GM12878 (cell line): ENCODE measurements at regions not wholly inside any gene's neighbourhood (a gene's known extent, or its start where the extent isn't known, plus 50 kb on each side); places are given as distances from the start of the nearest gene placed in this dataset.

Experiments
- ATAC-seq: fragments of 200-7000 bp; cut with Tn5 transposase; 3 replicates; pipeline ENCODE4 v1.9.1; 2020; ENCODE audit warnings: mild to moderate bottlenecking, moderate library complexity
- BruUV-seq: library from RNA; stranded (reverse); fragments of 400-500 nt; replicated peaks from 2 replicates; lab custom pipeline; 2021; lab: Mats Ljungman, UMichigan
- CTCF ChIA-PET: fragments of 300-600 bp; sonication (Branson Sonifier 250); formaldehyde crosslinking; extraction: SDS; loops from one replicate; lab custom pipeline; 2021; ENCODE audit warnings: inconsistent platforms; lab: Yijun Ruan, JAX
- POLR2A ChIA-PET: fragments of 350-600 bp; formaldehyde crosslinking; extraction: SDS; loops from one replicate; lab custom pipeline; 2021; ENCODE audit warnings: inconsistent platforms; lab: Charles Lee
- RAD21 ChIA-PET: fragments of 300-600 bp; sonication (Branson Sonifier 250); formaldehyde crosslinking; loops from one replicate; lab custom pipeline; 2023; ENCODE audit warnings: antibody characterized with exemption; ENCODE audit not compliant: unreplicated experiment; lab: Charles Lee
- SMC1A ChIA-PET: fragments of 300-600 bp; sonication (Branson Sonifier 250); formaldehyde crosslinking; loops from one replicate; lab custom pipeline; 2023; ENCODE audit not compliant: unreplicated experiment, uncharacterized antibody; lab: Charles Lee
- DNase-seq: peaks from one replicate; pipeline ENCODE4 v3.0.0-alpha.2; 2011; ENCODE audit warnings: low read depth, low spot score
- FAIRE-seq: peaks from 3 replicates; lab custom pipeline; 2011; peaks lifted over from hg19 to GRCh38; lab: Jason Lieb, UNC
- H2AFZ ChIP-seq: 2 replicates; pipeline ENCODE4 v1.6.0; 2011; ENCODE audit warnings: low read depth, low read length, control low read depth; ENCODE audit not compliant: control insufficient read depth
- H3K27ac ChIP-seq: 2 replicates; pipeline ENCODE4 v1.5.1; 2011; ENCODE audit warnings: control low read depth; ENCODE audit not compliant: control insufficient read depth, insufficient read depth
- H3K27me3 ChIP-seq, 2 experiments: replicated peaks in 1 of 2; 2 replicates each; pipeline versions ENCODE4 v1.6.0 to v1.6.1; 2011; ENCODE audit warnings: low read length in 1 of 2; ENCODE audit not compliant: control insufficient read depth in 2 of 2, insufficient read depth in 2 of 2
- H3K36me3 ChIP-seq, 2 experiments: 2 replicates each; pipeline ENCODE4 v1.5.1; 2011; ENCODE audit warnings: low read length in 1 of 2; ENCODE audit not compliant: control insufficient read depth in 2 of 2, insufficient read depth in 2 of 2
- H3K4me1 ChIP-seq: 2 replicates; pipeline ENCODE4 v1.6.1; 2011; ENCODE audit warnings: mild to moderate bottlenecking, low read length, moderate library complexity, mixed read lengths; ENCODE audit not compliant: control insufficient read depth, insufficient read depth
- H3K4me2 ChIP-seq: 2 replicates; pipeline ENCODE4 v1.6.0; 2011; ENCODE audit warnings: control low read depth; ENCODE audit not compliant: control insufficient read depth, insufficient read depth
- H3K4me3 ChIP-seq: fragments of 200-600 bp; sonication (generic); 2 replicates; pipeline ENCODE4 v1.5.1; 2016
- H3K79me2 ChIP-seq: 2 replicates; pipeline ENCODE4 v1.6.0; 2011; ENCODE audit warnings: low read length; ENCODE audit not compliant: control insufficient read depth, insufficient read depth
- H3K9ac ChIP-seq: 2 replicates; pipeline ENCODE4 v1.8.0; 2011; ENCODE audit warnings: low read length, control low read depth, mixed read lengths; ENCODE audit not compliant: control insufficient read depth, insufficient read depth
- H3K9me3 ChIP-seq: replicated peaks from 3 replicates; pipeline ENCODE4 v1.5.1; 2011; ENCODE audit warnings: mild to moderate bottlenecking, low read length; ENCODE audit not compliant: control insufficient read depth, insufficient read depth
- H4K20me1 ChIP-seq: 2 replicates; pipeline ENCODE4 v1.6.0; 2011; ENCODE audit not compliant: control insufficient read depth, insufficient read depth
- CBX3 ChIP-seq: fragments of 200-600 bp; sonication (generic); IDR thresholded peaks from 2 replicates; pipeline ENCODE4 v1.6.1; 2016; ENCODE audit warnings: low read depth, borderline replicate concordance
- CBX5 ChIP-seq: sonication (generic); IDR thresholded peaks from 2 replicates; pipeline ENCODE4 v1.6.1; 2016; ENCODE audit warnings: low read depth, moderate library complexity, mild to moderate bottlenecking, inconsistent platforms
- DPF2 ChIP-seq: fragments of 450-650 bp; IDR thresholded peaks from 2 replicates; pipeline ENCODE4 v1.6.1; 2017; ENCODE audit warnings: mild to moderate bottlenecking
- GABPA ChIP-seq: IDR thresholded peaks from 2 replicates; pipeline ENCODE4 v1.6.1; 2014; ENCODE audit warnings: antibody characterized with exemption, low read depth, mild to moderate bottlenecking, inconsistent platforms
- MTA3 ChIP-seq: IDR thresholded peaks from 2 replicates; pipeline ENCODE4 v1.6.1; 2012; ENCODE audit warnings: low read length, inconsistent platforms, borderline replicate concordance
- MYB ChIP-seq: fragments of 150-350 bp; IDR thresholded peaks from 2 replicates; pipeline ENCODE4 v1.6.1; 2014; ENCODE audit warnings: mild to moderate bottlenecking, low read depth, low read length, borderline replicate concordance
- NR2C2 ChIP-seq: IDR thresholded peaks from 2 replicates; pipeline ENCODE4 v1.6.1; 2011; ENCODE audit warnings: borderline replicate concordance, low read depth; ENCODE audit not compliant: control insufficient read depth, insufficient read length
- NRF1 ChIP-seq: conservative IDR thresholded peaks from 2 replicates; pipeline ENCODE4 v1.6.1; 2011; ENCODE audit warnings: mild to moderate bottlenecking, low read depth, low read length, improper control_type of control experiment
- RAD21 ChIP-seq: IDR thresholded peaks from 2 replicates; pipeline ENCODE4 v1.6.1; 2011; ENCODE audit warnings: mild to moderate bottlenecking, low read depth, low read length, moderate library complexity; ENCODE audit not compliant: insufficient read depth
- RB1 ChIP-seq: fragments of 450-650 bp; formaldehyde crosslinking; IDR thresholded peaks from 2 replicates; pipeline ENCODE4 v1.6.1; 2017; ENCODE audit warnings: mild to moderate bottlenecking, borderline replicate concordance
- SMAD5 ChIP-seq: IDR thresholded peaks from 2 replicates; pipeline ENCODE4 v1.6.1; 2016; ENCODE audit warnings: antibody characterized with exemption, low read depth
- SREBF2 ChIP-seq: IDR thresholded peaks from 2 replicates; pipeline ENCODE4 v1.6.1; 2012; ENCODE audit warnings: mild to moderate bottlenecking, low read length
- TCF3 ChIP-seq: IDR thresholded peaks from 2 replicates; pipeline ENCODE4 v1.6.1; 2012; ENCODE audit warnings: low read depth, mild to moderate bottlenecking, low read length, borderline replicate concordance; ENCODE audit not compliant: insufficient read depth
- YBX1 ChIP-seq: fragments of 450-650 bp; IDR thresholded peaks from 2 replicates; pipeline ENCODE4 v1.6.1; 2016; ENCODE audit warnings: antibody characterized with exemption
- ZNF274 ChIP-seq: IDR thresholded peaks from one replicate; pipeline ENCODE4 v1.8.0; 2011; ENCODE audit not compliant: insufficient read length, insufficient read depth
- WGBS: methylation state at CpG from one replicate; pipeline ENCODE4 v1.1.6; 2016; ENCODE audit warnings: low lambda C conversion rate; ENCODE audit not compliant: insufficient replicate concordance, insufficient coverage; ENCODE audit errors: missing lambda C conversion rate; 5-methylcytosine and 5-hydroxymethylcytosine counted together
- in situ Hi-C: fragments of 300-500 bp; cut with MboI; formaldehyde crosslinking; loops from 9 replicates; pipeline ENCODE4 v1.14.3; 2018; ENCODE audit warnings: mixed read lengths
- intact Hi-C: fragments of 100-400 bp; cut with micrococcal nuclease; formaldehyde crosslinking; loops from one replicate; pipeline ENCODE4 v1.14.2; 2022; ENCODE audit not compliant: unreplicated experiment
- TF ChIP-seq, protein P1 (sequence below): IDR thresholded peaks from 2 replicates; pipeline ENCODE4 v1.6.1; 2012; ENCODE audit warnings: low read depth, low read length, improper control_type of control experiment
- TF ChIP-seq, protein P2 (sequence below): fragments of 450-650 bp; IDR thresholded peaks from 2 replicates; pipeline ENCODE4 v1.6.1; 2014; ENCODE audit warnings: mild to moderate bottlenecking
- TF ChIP-seq, protein P3 (sequence below): fragments of 450-650 bp; conservative IDR thresholded peaks from 2 replicates; pipeline ENCODE4 v1.6.1; 2017; ENCODE audit warnings: mild to moderate bottlenecking, moderate library complexity
- TF ChIP-seq, protein P4 (sequence below): IDR thresholded peaks from 2 replicates; pipeline ENCODE4 v1.6.1; 2012; ENCODE audit warnings: low read depth, low read length, improper control_type of control experiment

DNA sequence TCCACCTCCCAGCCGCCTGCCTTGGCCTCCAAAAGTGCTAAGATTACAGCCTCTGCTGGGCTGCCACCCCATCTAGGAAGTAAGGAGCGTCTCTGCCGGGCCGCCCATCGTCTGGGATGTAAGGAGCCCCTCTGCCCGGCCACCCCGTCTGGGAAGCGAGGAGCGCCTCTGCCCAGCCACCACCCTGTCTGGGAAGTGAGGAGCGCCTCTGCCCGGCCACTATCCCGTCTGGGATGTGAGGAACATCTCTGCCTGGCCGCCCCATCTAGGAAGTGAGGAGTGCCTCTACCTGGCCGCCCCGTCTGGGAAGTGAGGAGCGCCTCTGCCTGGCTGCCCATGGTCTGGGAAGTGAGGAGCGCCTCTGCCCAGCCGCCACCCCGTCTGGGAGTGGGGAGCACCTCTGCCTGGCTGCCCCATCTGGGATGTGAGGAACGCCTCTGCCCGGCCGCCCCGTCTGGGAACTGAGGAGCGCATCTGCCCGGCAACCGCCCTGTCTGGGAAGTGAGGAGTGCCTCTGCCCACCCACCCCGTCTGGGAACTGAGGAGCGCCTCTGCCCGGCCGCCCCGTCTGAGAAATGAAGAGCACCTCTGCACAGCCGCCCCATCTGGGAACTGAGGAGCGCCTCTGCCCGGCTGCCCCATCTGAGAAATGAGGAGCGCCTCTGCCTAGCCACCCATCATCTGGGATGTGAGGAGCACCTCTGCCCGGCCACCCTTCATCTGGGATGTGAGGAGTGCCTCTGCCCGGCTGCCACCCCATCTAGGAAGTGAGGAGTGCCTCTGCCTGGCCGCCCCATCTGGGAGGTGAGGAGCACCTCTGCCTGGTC, 137.8 kb upstream of the PALMD start:
- BruUV-seq = no TSS peak
- H3K27ac ChIP-seq = no peak overlapping the region
- no peaks in the 10 kb centered on the region for H3K4me1 ChIP-seq
- ATAC-seq (no peak), DNase-seq (no peak), FAIRE-seq (no peak)
- RAD21 ChIA-PET = no interaction called here
- no peak overlapping the region for H3K9ac ChIP-seq
- POLR2A ChIA-PET = no interaction called here
- TF ChIP-seq NR2C2 (no peak), MYB (no peak), RAD21 (no peak), ZNF274 (no peak), SMAD5 (no peak), DPF2 (no peak), SREBF2 (no peak), CBX3 (no peak), NRF1 (no peak), MTA3 (no peak), TCF3 (no peak), GABPA (no peak), RB1 (no peak), YBX1 (no peak), CBX5 (no peak)
- TF ChIP-seq, protein P1, sequence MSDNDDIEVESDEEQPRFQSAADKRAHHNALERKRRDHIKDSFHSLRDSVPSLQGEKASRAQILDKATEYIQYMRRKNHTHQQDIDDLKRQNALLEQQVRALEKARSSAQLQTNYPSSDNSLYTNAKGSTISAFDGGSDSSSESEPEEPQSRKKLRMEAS = no peak
- TF ChIP-seq, protein P2, sequence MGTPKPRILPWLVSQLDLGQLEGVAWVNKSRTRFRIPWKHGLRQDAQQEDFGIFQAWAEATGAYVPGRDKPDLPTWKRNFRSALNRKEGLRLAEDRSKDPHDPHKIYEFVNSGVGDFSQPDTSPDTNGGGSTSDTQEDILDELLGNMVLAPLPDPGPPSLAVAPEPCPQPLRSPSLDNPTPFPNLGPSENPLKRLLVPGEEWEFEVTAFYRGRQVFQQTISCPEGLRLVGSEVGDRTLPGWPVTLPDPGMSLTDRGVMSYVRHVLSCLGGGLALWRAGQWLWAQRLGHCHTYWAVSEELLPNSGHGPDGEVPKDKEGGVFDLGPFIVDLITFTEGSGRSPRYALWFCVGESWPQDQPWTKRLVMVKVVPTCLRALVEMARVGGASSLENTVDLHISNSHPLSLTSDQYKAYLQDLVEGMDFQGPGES = no peak
- TF ChIP-seq, protein P3, sequence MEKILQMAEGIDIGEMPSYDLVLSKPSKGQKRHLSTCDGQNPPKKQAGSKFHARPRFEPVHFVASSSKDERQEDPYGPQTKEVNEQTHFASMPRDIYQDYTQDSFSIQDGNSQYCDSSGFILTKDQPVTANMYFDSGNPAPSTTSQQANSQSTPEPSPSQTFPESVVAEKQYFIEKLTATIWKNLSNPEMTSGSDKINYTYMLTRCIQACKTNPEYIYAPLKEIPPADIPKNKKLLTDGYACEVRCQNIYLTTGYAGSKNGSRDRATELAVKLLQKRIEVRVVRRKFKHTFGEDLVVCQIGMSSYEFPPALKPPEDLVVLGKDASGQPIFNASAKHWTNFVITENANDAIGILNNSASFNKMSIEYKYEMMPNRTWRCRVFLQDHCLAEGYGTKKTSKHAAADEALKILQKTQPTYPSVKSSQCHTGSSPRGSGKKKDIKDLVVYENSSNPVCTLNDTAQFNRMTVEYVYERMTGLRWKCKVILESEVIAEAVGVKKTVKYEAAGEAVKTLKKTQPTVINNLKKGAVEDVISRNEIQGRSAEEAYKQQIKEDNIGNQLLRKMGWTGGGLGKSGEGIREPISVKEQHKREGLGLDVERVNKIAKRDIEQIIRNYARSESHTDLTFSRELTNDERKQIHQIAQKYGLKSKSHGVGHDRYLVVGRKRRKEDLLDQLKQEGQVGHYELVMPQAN = no peak
- TF ChIP-seq, protein P4, sequence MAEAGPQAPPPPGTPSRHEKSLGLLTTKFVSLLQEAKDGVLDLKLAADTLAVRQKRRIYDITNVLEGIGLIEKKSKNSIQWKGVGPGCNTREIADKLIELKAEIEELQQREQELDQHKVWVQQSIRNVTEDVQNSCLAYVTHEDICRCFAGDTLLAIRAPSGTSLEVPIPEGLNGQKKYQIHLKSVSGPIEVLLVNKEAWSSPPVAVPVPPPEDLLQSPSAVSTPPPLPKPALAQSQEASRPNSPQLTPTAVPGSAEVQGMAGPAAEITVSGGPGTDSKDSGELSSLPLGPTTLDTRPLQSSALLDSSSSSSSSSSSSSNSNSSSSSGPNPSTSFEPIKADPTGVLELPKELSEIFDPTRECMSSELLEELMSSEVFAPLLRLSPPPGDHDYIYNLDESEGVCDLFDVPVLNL = no peak
- intact Hi-C loops = no loop called here
- H2AFZ ChIP-seq = no peak overlapping the region
- WGBS = 69% methylated on average over 36 of the region's 38 CpGs
- no peak overlapping the region for H3K4me3 ChIP-seq
- no peaks in the 10 kb centered on the region for H3K36me3 ChIP-seq
- no peak overlapping the region for H3K4me2 ChIP-seq
- in situ Hi-C loops = no loop called here
- no peaks in the 10 kb centered on the region for H3K79me2 ChIP-seq
- no peaks in the 10 kb centered on the region for H4K20me1 ChIP-seq
- CTCF ChIA-PET = no interaction called here
- no peaks in the 10 kb centered on the region for H3K27me3 ChIP-seq
- SMC1A ChIA-PET = no interaction called here
- H3K9me3 ChIP-seq = no peaks in the 10 kb centered on the region
